MM.1S (cell line): ENCODE measurements at regions not wholly inside any gene's neighbourhood (a gene's known extent, or its start where the extent isn't known, plus 50 kb on each side); places are given as distances from the start of the nearest gene placed in this dataset.
"Not testable (repeated sequence)": the region's sequence is repeated elsewhere in the genome, so short reads cannot be mapped to it uniquely, and the experiment has no call there.

Experiments used
- DNase-seq: peaks from one replicate; pipeline ENCODE4 v3.0.0-alpha.2; 2015
- H2AFZ ChIP-seq: fragments of 300-600 bp; sonication (generic); 2 replicates; pipeline ENCODE4 v1.6.0; 2016; ENCODE audit warnings: antibody characterized with exemption, low read length
- H3F3A ChIP-seq: fragments of 300-600 bp; sonication (generic); 2 replicates; pipeline ENCODE4 v1.6.1; 2016; ENCODE audit warnings: mild to moderate bottlenecking, antibody characterized with exemption, low read length, moderate library complexity, mixed read lengths; ENCODE audit not compliant: insufficient read depth
- H3K27ac ChIP-seq: fragments of 300-600 bp; sonication (generic); 2 replicates; pipeline ENCODE4 v1.5.1; 2016; ENCODE audit warnings: mild to moderate bottlenecking, low read length
- H3K27me3 ChIP-seq: fragments of 300-600 bp; sonication (generic); replicated peaks from 2 replicates; pipeline ENCODE4 v1.6.0; 2016; ENCODE audit warnings: low read length; ENCODE audit not compliant: insufficient read depth
- H3K36me3 ChIP-seq: fragments of 300-600 bp; sonication (generic); replicated peaks from 2 replicates; pipeline ENCODE4 v1.6.1; 2016; ENCODE audit warnings: mild to moderate bottlenecking, low read length, mixed read lengths; ENCODE audit not compliant: insufficient read depth
- H3K4me1 ChIP-seq: fragments of 300-600 bp; sonication (generic); 2 replicates; pipeline ENCODE4 v1.6.1; 2016; ENCODE audit warnings: low read length, mixed read lengths
- H3K4me2 ChIP-seq: fragments of 300-600 bp; sonication (generic); 2 replicates; pipeline ENCODE4 v1.6.0; 2016; ENCODE audit warnings: low read depth, low read length
- H3K4me3 ChIP-seq: fragments of 300-600 bp; sonication (generic); 2 replicates; pipeline ENCODE4 v1.5.1; 2016; ENCODE audit warnings: low read length, mixed read lengths
- H3K79me2 ChIP-seq: fragments of 300-600 bp; sonication (generic); 2 replicates; pipeline ENCODE4 v1.6.1; 2016; ENCODE audit warnings: mixed run types, low read length, mixed read lengths
- H3K9ac ChIP-seq: fragments of 300-600 bp; sonication (generic); 2 replicates; pipeline ENCODE4 v1.6.1; 2016; ENCODE audit warnings: low read length, mixed read lengths
- H3K9me2 ChIP-seq: fragments of 300-600 bp; sonication (generic); replicated peaks from 2 replicates; pipeline ENCODE4 v1.6.1; 2016; ENCODE audit warnings: mild to moderate bottlenecking, low read length, mixed read lengths; ENCODE audit not compliant: insufficient read depth
- H3K9me3 ChIP-seq: fragments of 300-600 bp; sonication (generic); replicated peaks from 2 replicates; pipeline ENCODE4 v1.6.1; 2016; ENCODE audit warnings: mild to moderate bottlenecking, low read length, mixed read lengths; ENCODE audit not compliant: insufficient read depth
- H4K20me1 ChIP-seq: fragments of 300-600 bp; sonication (generic); 2 replicates; pipeline ENCODE4 v1.6.1; 2016; ENCODE audit warnings: mild to moderate bottlenecking, low read length, moderate library complexity, mixed read lengths; ENCODE audit not compliant: insufficient read depth
- CTCF ChIP-seq: fragments of 300-600 bp; sonication (generic); IDR thresholded peaks from 2 replicates; pipeline ENCODE4 v1.5.1; 2016; ENCODE audit warnings: antibody characterized with exemption, low read length, mixed read lengths
- EZH2 ChIP-seq: fragments of 300-600 bp; sonication (generic); optimal IDR thresholded peaks from 2 replicates; pipeline ENCODE3; 2017; ENCODE audit warnings: low read depth, mild to moderate bottlenecking, antibody characterized with exemption, low read length, mixed read lengths
- EZH2phosphoT487 ChIP-seq: fragments of 300-600 bp; sonication (generic); IDR thresholded peaks from 2 replicates; pipeline ENCODE4 v1.6.1; 2018; ENCODE audit warnings: antibody characterized with exemption, low read length

GRCh38 chr3:3443482-3443881 lies 264.0 kb upstream of the CRBN start:
- H3F3A ChIP-seq: no peaks in the 10 kb centered on the region
- peak; percentile 11 for DNase-seq
- H4K20me1 ChIP-seq: no peaks in the 10 kb centered on the region
- no peak for TF ChIP-seq EZH2phosphoT487
- no peak for TF ChIP-seq EZH2
- no peak for TF ChIP-seq CTCF
- no peaks in the 10 kb centered on the region for H3K36me3 ChIP-seq
- H3K9me3 ChIP-seq: no peaks in the 10 kb centered on the region
- no peak overlapping the region for H3K27ac ChIP-seq
- no peaks in the 10 kb centered on the region for H3K27me3 ChIP-seq
- H3K9me2 ChIP-seq: no peaks in the 10 kb centered on the region
- H3K4me3 ChIP-seq: no peak overlapping the region
- H3K4me1 ChIP-seq: no peaks in the 10 kb centered on the region
- peak overlapping the region; percentile 63; the same call in 1 of the 2 replicates for H2AFZ ChIP-seq
- H3K9ac ChIP-seq: no peak overlapping the region
- H3K4me2 ChIP-seq: peak overlapping the region; percentile 21; the same call in 1 of the 2 replicates
- H3K79me2 ChIP-seq: no peaks in the 10 kb centered on the region

GRCh38 chr3:3433711-3434110 lies 254.2 kb upstream of the CRBN start:
- Histone ChIP-seq H3K4me1 (no peaks in the 10 kb centered on the region), H3K9ac (no peak overlapping the region), H3K27me3 (no peaks in the 10 kb centered on the region)

GRCh38 chr3:3429841-3430240 lies 250.3 kb upstream of the CRBN start:
- Histone ChIP-seq H3K27ac (no peak overlapping the region), H3K4me1 (no peaks in the 10 kb centered on the region), H3K4me3 (no peak overlapping the region), H4K20me1 (no peaks in the 10 kb centered on the region), H3K9ac (no peak overlapping the region), H3K36me3 (no peaks in the 10 kb centered on the region), H3K9me2 (no peaks in the 10 kb centered on the region), H3K4me2 (no peak overlapping the region), H3K79me2 (no peaks in the 10 kb centered on the region), H3K27me3 (no peaks in the 10 kb centered on the region), H2AFZ (no peak overlapping the region), H3K9me3 (no peaks in the 10 kb centered on the region), H3F3A (no peaks in the 10 kb centered on the region)
- TF ChIP-seq CTCF (no peak), EZH2 (no peak), EZH2phosphoT487 (no peak)
- DNase-seq: no peak

More at GRCh38 chr3:3433711-3434110, 254.2 kb upstream of the CRBN start:
- H3K4me3 ChIP-seq: no peak overlapping the region
- no peak for TF ChIP-seq EZH2
- TF ChIP-seq EZH2phosphoT487: no peak
- no peak for TF ChIP-seq CTCF
- H3K9me2 ChIP-seq: no peaks in the 10 kb centered on the region
- H3K9me3 ChIP-seq: no peaks in the 10 kb centered on the region
- no peaks in the 10 kb centered on the region for H3K79me2 ChIP-seq
- no peaks in the 10 kb centered on the region for H4K20me1 ChIP-seq
- DNase-seq: no peak
- H3K4me2 ChIP-seq: no peak overlapping the region
- H3K27ac ChIP-seq: no peak overlapping the region
- H2AFZ ChIP-seq: no peak overlapping the region
- no peaks in the 10 kb centered on the region for H3K36me3 ChIP-seq
- H3F3A ChIP-seq: no peaks in the 10 kb centered on the region

GRCh38 chr3:3407707-3408106 lies 228.2 kb upstream of the CRBN start:
- not testable (repeated sequence) for H3K9me3 ChIP-seq, H3K4me2 ChIP-seq, H3K9ac ChIP-seq, DNase-seq, H2AFZ ChIP-seq, H3K4me1 ChIP-seq, H3K27me3 ChIP-seq, H3K27ac ChIP-seq, H3K9me2 ChIP-seq, H3F3A ChIP-seq, H3K36me3 ChIP-seq, H3K4me3 ChIP-seq, H3K79me2 ChIP-seq, H4K20me1 ChIP-seq
